Upper lobe of right lung (tissue), 1 donor: ENCODE measurements at regions not wholly inside any gene's neighbourhood (a gene's known extent, or its start where the extent isn't known, plus 50 kb on each side); places are given as distances from the start of the nearest gene placed in this dataset.
A peak's percentile ranks its signal among the peaks of the same experiment; 100 is the strongest.

Source experiments
- ATAC-seq: fragments of 200-7000 bp; cut with Tn5 transposase; one replicate; pipeline ENCODE4 v1.9.1; 2020; ENCODE audit warnings: mild to moderate bottlenecking, moderate library complexity
- DNase-seq: peaks from one replicate; pipeline ENCODE4 v3.0.0-alpha.2; 2020
- H3K27ac ChIP-seq: fragments of 200-600 bp; one replicate; pipeline ENCODE4 v1.8.0; 2022
- H3K27me3 ChIP-seq: fragments of 200-600 bp; one replicate; pipeline ENCODE4 v1.8.0; 2022; ENCODE audit warnings: mild to moderate bottlenecking
- H3K36me3 ChIP-seq: fragments of 200-600 bp; one replicate; pipeline ENCODE4 v1.8.0; 2022
- H3K4me1 ChIP-seq: fragments of 200-600 bp; one replicate; pipeline ENCODE4 v1.8.0; 2022
- H3K4me3 ChIP-seq: fragments of 200-600 bp; one replicate; pipeline ENCODE4 v1.8.0; 2022; ENCODE audit warnings: mild to moderate bottlenecking
- H3K9me3 ChIP-seq: fragments of 200-600 bp; one replicate; pipeline ENCODE4 v1.8.0; 2022
- CTCF ChIP-seq: fragments of 200-600 bp; IDR thresholded peaks from one replicate; pipeline ENCODE4 v1.8.0; 2022; ENCODE audit warnings: antibody characterized with exemption
- intact Hi-C: fragments of 100-400 bp; cut with DNase I; formaldehyde crosslinking; loops from one replicate; pipeline ENCODE4 v1.11.0; 2022
- donor health status: DM: no; HTN: yes; CAD: no; lungs with severe emphysema.

GRCh38 chr2:109702250-109702985 is 88.3 kb downstream of the SOWAHC start:
- no peaks in the 10 kb centered on the region for H3K36me3 ChIP-seq
- TF ChIP-seq CTCF, result no peak
- DNase-seq (no peak), ATAC-seq (no peak)
- no peaks in the 10 kb centered on the region for H3K27me3 ChIP-seq
- peaks cover 24% of the 10 kb centered on the region for H3K4me1 ChIP-seq
- H3K27ac ChIP-seq, result no peak overlapping the region
- intact Hi-C loops, result no loop called here
- H3K9me3 ChIP-seq, result no peaks in the 10 kb centered on the region
- no peak overlapping the region for H3K4me3 ChIP-seq

- Histone ChIP-seq H3K9me3 (no peaks in the 10 kb centered on the region), H3K4me3 (no peak overlapping the region), H3K4me1 (peaks cover 24% of the 10 kb centered on the region), H3K27me3 (no peaks in the 10 kb centered on the region), H3K27ac (no peak overlapping the region), H3K36me3 (no peaks in the 10 kb centered on the region)
- DNase-seq, result no peak
- intact Hi-C loops, result no loop called here
- no peak for TF ChIP-seq CTCF
- no peak for ATAC-seq
Measured at GRCh38 chr2:109703077-109703476, 88.9 kb downstream of the SOWAHC start.

- Histone ChIP-seq H3K27me3 (no peaks in the 10 kb centered on the region), H3K4me1 (peaks cover 24% of the 10 kb centered on the region), H3K36me3 (no peaks in the 10 kb centered on the region), H3K4me3 (no peak overlapping the region), H3K27ac (no peak overlapping the region), H3K9me3 (no peaks in the 10 kb centered on the region)
- intact Hi-C loops, result no loop called here
- TF ChIP-seq CTCF, result no peak
- no peak for DNase-seq
- ATAC-seq, result no peak
Measured at GRCh38 chr2:109703798-109704197, 89.6 kb downstream of the SOWAHC start.

GRCh38 chr2:109707281-109708147 is 86.6 kb upstream of the RGPD5 start:
- TF ChIP-seq CTCF, result no peak
- Histone ChIP-seq H3K4me1 (peaks cover 1% of the 10 kb centered on the region), H3K27ac (no peak overlapping the region), H3K27me3 (no peaks in the 10 kb centered on the region), H3K36me3 (no peaks in the 10 kb centered on the region), H3K4me3 (no peak overlapping the region), H3K9me3 (no peaks in the 10 kb centered on the region)
- DNase-seq, result no peak
- ATAC-seq, result peak; percentile 72
- intact Hi-C loops, result no loop called here

GRCh38 chr2:109710505-109711229 is 83.4 kb upstream of the RGPD5 start:
- DNase-seq (peak; percentile 32), ATAC-seq (no peak)
- Histone ChIP-seq H3K27ac (no peak overlapping the region), H3K36me3 (no peaks in the 10 kb centered on the region), H3K4me1 (no peaks in the 10 kb centered on the region), H3K4me3 (no peak overlapping the region), H3K27me3 (no peaks in the 10 kb centered on the region), H3K9me3 (no peaks in the 10 kb centered on the region)
- TF ChIP-seq CTCF, result no peak
- intact Hi-C loops, result no loop called here
